Astrocyte (in vitro differentiated cells and primary cell): ENCODE measurements at regions not wholly inside any gene's neighbourhood (a gene's known extent, or its start where the extent isn't known, plus 50 kb on each side); places are given as distances from the start of the nearest gene placed in this dataset.
"Not testable (repeated sequence)": the region's sequence is repeated elsewhere in the genome, so short reads cannot be mapped to it uniquely, and the experiment has no call there.

Experiments used
- CTCF ChIP-seq: IDR thresholded peaks from 2 replicates; pipeline ENCODE4 v1.5.1; 2011; ENCODE audit warnings: low read depth, mild to moderate bottlenecking, inconsistent platforms, low read length, moderate library complexity; ENCODE audit not compliant: insufficient read depth
- EZH2 ChIP-seq: IDR thresholded peaks from 2 replicates; pipeline ENCODE4 v1.6.1; 2012; ENCODE audit warnings: mild to moderate bottlenecking, low read length, inconsistent platforms; ENCODE audit not compliant: insufficient read depth

GRCh38 chr13:90514712-90515111, 832.8 kb upstream of the MIR17HG start:
- not testable (repeated sequence) for TF ChIP-seq CTCF, EZH2
